HG02798 (cell line): ENCODE measurements at regions not wholly inside any gene's neighbourhood (a gene's known extent, or its start where the extent isn't known, plus 50 kb on each side); places are given as distances from the start of the nearest gene placed in this dataset.

Source experiments
- ATAC-seq: cut with Tn5 transposase; IDR thresholded peaks from one replicate; pipeline ENCODE4 v1.9.1; 2021; ENCODE audit warnings: mild to moderate bottlenecking; ENCODE audit not compliant: unreplicated experiment, poor library complexity

- ATAC-seq = no peak
Observed at GRCh38 chr7:12779947-12780346, 92.5 kb downstream of the ARL4A start.

- ATAC-seq = no peak
Observed at GRCh38 chr7:12783421-12784095, 96.1 kb downstream of the ARL4A start.

GRCh38 chr7:12785473-12785872, 98.0 kb downstream of the ARL4A start:
- no peak for ATAC-seq

- no peak for ATAC-seq
Observed at GRCh38 chr7:12786494-12786893, 99.1 kb downstream of the ARL4A start.

GRCh38 chr7:12788171-12788570, 100.7 kb downstream of the ARL4A start:
- ATAC-seq = no peak

- ATAC-seq = no peak
Observed at GRCh38 chr7:12788591-12788990, 101.2 kb downstream of the ARL4A start.

GRCh38 chr7:12794722-12795302, 107.4 kb downstream of the ARL4A start:
- no peak for ATAC-seq

- no peak for ATAC-seq
Observed at GRCh38 chr7:12796397-12797127, 109.1 kb downstream of the ARL4A start.

GRCh38 chr7:12800486-12800885, 113.1 kb downstream of the ARL4A start:
- no peak for ATAC-seq

- ATAC-seq = no peak
Observed at GRCh38 chr7:12801107-12801506, 113.7 kb downstream of the ARL4A start.

GRCh38 chr7:12802070-12802469, 114.6 kb downstream of the ARL4A start:
- no peak for ATAC-seq

GRCh38 chr7:12803542-12803941, 116.1 kb downstream of the ARL4A start:
- no peak for ATAC-seq

- ATAC-seq = no peak
Observed at GRCh38 chr7:12805518-12805928, 118.1 kb downstream of the ARL4A start.

- ATAC-seq = no peak
Observed at GRCh38 chr7:12805957-12806356, 118.5 kb downstream of the ARL4A start.

- ATAC-seq = no peak
Observed at GRCh38 chr7:12809476-12809875, 122.0 kb downstream of the ARL4A start.

- ATAC-seq = no peak
Observed at GRCh38 chr7:12812111-12812510, 124.7 kb downstream of the ARL4A start.

- no peak for ATAC-seq
Observed at GRCh38 chr7:12814107-12814506, 126.7 kb downstream of the ARL4A start.

- no peak for ATAC-seq
Observed at GRCh38 chr7:12814828-12815227, 127.4 kb downstream of the ARL4A start.

- no peak for ATAC-seq
Observed at GRCh38 chr7:12815426-12815825, 128.0 kb downstream of the ARL4A start.

- ATAC-seq = no peak
Observed at GRCh38 chr7:12815871-12816270, 128.4 kb downstream of the ARL4A start.

GRCh38 chr7:12820777-12821176, 133.3 kb downstream of the ARL4A start:
- no peak for ATAC-seq

GRCh38 chr7:12821746-12822145, 134.3 kb downstream of the ARL4A start:
- ATAC-seq = no peak
